ENCODE measurements at regions not wholly inside any gene's neighbourhood (a gene's known extent, or its start where the extent isn't known, plus 50 kb on each side); places are given as distances from the start of the nearest gene placed in this dataset.

- no peak overlapping the region for H3K9ac ChIP-seq (ENCODE audit: low read depth in 1 of 3, low read length in 3 of 3)
- no peaks in the 10 kb centered on the region for H3K4me1 ChIP-seq (ENCODE audit: control insufficient read depth in 3 of 3, insufficient read depth in 3 of 3, low read length in 3 of 3)
- no peaks in the 10 kb centered on the region for H3K9me3 ChIP-seq (ENCODE audit: control insufficient read depth in 3 of 3, low read length in 3 of 3)
- H3K27ac ChIP-seq (ENCODE audit: low read depth, low read length), result no peak overlapping the region
- peaks cover 0 to 4% (median 3%) of the 10 kb centered on the region in 3 donors for H3K27me3 ChIP-seq (ENCODE audit: control insufficient read depth in 3 of 3, insufficient read depth in 3 of 3, low read length in 3 of 3)
- H3K36me3 ChIP-seq (ENCODE audit: control insufficient read depth in 3 of 3, insufficient read depth in 3 of 3, low read length in 3 of 3), result no peaks in the 10 kb centered on the region
- no peak overlapping the region for H3K4me3 ChIP-seq (ENCODE audit: low read length in 3 of 3)
Measured at GRCh38 chr4:10203851-10204250, 87.3 kb upstream of the WDR1 start.

DNA sequence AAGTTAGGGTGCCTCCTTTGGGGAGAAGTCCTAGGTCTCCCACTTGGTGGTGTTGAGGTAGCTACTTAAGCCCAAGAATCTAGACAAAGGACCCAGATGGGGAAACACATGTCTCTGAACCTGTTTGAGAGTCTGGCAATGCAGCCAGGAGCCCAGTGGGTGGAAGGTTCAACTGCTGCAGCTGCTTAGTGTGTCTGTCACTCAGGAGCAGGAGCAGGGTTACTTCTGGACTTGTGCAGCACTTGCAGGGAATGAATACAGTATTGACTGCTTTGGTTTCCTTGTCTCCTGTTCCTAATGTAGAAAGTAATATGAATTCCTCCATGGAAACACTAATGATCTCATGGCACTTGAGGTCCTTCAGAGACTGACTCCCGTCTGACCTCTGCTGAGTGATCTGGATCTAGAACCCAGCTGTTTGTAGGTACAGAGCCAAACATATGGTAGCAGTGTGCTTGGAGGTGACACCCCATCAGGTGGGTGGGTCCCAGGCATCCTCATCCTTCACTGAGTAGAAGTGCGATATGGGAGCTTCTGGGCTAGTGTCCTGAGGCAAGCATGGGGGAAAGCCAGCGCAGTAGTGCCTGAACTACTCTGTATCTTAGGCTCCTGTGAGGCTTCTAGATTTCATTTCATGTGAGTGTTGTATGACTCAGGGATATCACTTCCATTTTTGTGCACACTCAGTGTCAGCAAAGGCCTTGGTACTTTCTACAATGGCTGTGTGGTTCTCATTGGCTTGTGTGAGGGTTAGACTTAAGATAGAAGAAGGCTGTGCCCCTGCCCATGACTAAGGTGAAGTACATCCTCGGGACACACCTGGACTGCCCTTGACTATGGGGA, 85.0 kb upstream of the WDR1 start:
- H3K9ac ChIP-seq (ENCODE audit: low read depth in 1 of 3, low read length in 3 of 3), result no peak overlapping the region
- H3K36me3 ChIP-seq (ENCODE audit: control insufficient read depth in 3 of 3, insufficient read depth in 3 of 3, low read length in 3 of 3), result no peaks in the 10 kb centered on the region
- H3K4me1 ChIP-seq (ENCODE audit: control insufficient read depth in 3 of 3, insufficient read depth in 3 of 3, low read length in 3 of 3), result no peaks in the 10 kb centered on the region
- H3K27ac ChIP-seq (ENCODE audit: low read depth, low read length), result no peak overlapping the region
- no peak overlapping the region for H3K4me3 ChIP-seq (ENCODE audit: low read length in 3 of 3)
- H3K9me3 ChIP-seq (ENCODE audit: control insufficient read depth in 3 of 3, low read length in 3 of 3), result no peaks in the 10 kb centered on the region
- H3K27me3 ChIP-seq (ENCODE audit: control insufficient read depth in 3 of 3, insufficient read depth in 3 of 3, low read length in 3 of 3), result peaks cover 0 to 3% (median 0%) of the 10 kb centered on the region in 3 donors

DNA sequence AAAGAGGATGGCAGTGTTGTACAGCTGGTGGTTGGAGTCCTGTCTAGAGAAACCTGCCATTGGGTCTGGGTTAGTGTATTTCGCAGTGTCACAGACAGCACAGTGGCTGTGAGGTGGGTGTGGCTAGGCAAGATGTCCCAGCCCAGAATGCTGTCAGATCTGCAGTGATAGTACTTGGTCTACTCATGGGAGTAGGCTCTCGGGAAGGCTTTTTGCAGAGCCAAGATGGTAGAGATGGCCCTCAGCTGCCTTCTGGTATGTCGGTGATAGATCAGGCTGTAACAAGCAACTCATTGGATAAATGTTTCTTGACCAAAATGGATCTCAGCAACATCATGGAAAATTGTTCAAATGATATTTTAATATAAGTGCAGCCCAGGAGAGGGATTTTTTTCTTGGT, 84.3 kb upstream of the WDR1 start:
- Histone ChIP-seq H3K9me3 (ENCODE audit: control insufficient read depth in 3 of 3, low read length in 3 of 3) (no peaks in the 10 kb centered on the region), H3K36me3 (ENCODE audit: control insufficient read depth in 3 of 3, insufficient read depth in 3 of 3, low read length in 3 of 3) (no peaks in the 10 kb centered on the region), H3K4me3 (ENCODE audit: low read length in 3 of 3) (no peak overlapping the region), H3K27me3 (ENCODE audit: control insufficient read depth in 3 of 3, insufficient read depth in 3 of 3, low read length in 3 of 3) (peaks cover 0 to 3% (median 0%) of the 10 kb centered on the region in 3 donors), H3K27ac (ENCODE audit: low read depth, low read length) (no peak overlapping the region), H3K9ac (ENCODE audit: low read depth in 1 of 3, low read length in 3 of 3) (no peak overlapping the region), H3K4me1 (ENCODE audit: control insufficient read depth in 3 of 3, insufficient read depth in 3 of 3, low read length in 3 of 3) (no peaks in the 10 kb centered on the region)

DNA sequence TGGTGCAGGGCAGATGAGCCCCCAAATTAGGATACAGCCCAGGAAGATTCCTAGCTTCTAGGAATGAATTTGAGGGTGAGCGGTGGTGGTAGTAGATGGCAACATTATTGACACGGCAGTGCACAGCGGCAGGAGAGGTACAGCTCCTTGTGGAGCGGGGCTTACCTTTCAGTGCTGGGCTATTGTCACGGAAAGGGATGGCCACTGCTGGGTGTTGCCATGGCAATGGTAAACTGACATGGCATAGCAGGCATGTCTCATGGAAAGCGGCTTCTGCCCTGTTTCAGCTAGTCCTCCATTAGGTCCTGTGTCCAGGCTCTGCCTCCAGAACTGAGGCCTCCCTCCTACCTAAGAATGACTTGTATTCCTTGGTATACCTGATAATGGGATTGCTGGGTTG, 81.8 kb upstream of the WDR1 start:
- no peaks in the 10 kb centered on the region for H3K9me3 ChIP-seq (ENCODE audit: control insufficient read depth in 3 of 3, low read length in 3 of 3)
- no peak overlapping the region for H3K27ac ChIP-seq (ENCODE audit: low read depth, low read length)
- no peak overlapping the region for H3K9ac ChIP-seq (ENCODE audit: low read depth in 1 of 3, low read length in 3 of 3)
- H3K27me3 ChIP-seq (ENCODE audit: control insufficient read depth in 3 of 3, insufficient read depth in 3 of 3, low read length in 3 of 3), result peaks cover 0 to 3% (median 0%) of the 10 kb centered on the region in 3 donors
- H3K4me1 ChIP-seq (ENCODE audit: control insufficient read depth in 3 of 3, insufficient read depth in 3 of 3, low read length in 3 of 3), result no peaks in the 10 kb centered on the region
- H3K36me3 ChIP-seq (ENCODE audit: control insufficient read depth in 3 of 3, insufficient read depth in 3 of 3, low read length in 3 of 3), result no peaks in the 10 kb centered on the region
- no peak overlapping the region for H3K4me3 ChIP-seq (ENCODE audit: low read length in 3 of 3)

GRCh38 chr4:10197952-10198351, 81.4 kb upstream of the WDR1 start:
- no peaks in the 10 kb centered on the region for H3K36me3 ChIP-seq (ENCODE audit: control insufficient read depth in 3 of 3, insufficient read depth in 3 of 3, low read length in 3 of 3)
- H3K4me3 ChIP-seq (ENCODE audit: low read length in 3 of 3), result no peak overlapping the region
- H3K4me1 ChIP-seq (ENCODE audit: control insufficient read depth in 3 of 3, insufficient read depth in 3 of 3, low read length in 3 of 3), result no peaks in the 10 kb centered on the region
- H3K9ac ChIP-seq (ENCODE audit: low read depth in 1 of 3, low read length in 3 of 3), result no peak overlapping the region
- peaks cover 0 to 3% (median 0%) of the 10 kb centered on the region in 3 donors for H3K27me3 ChIP-seq (ENCODE audit: control insufficient read depth in 3 of 3, insufficient read depth in 3 of 3, low read length in 3 of 3)
- H3K9me3 ChIP-seq (ENCODE audit: control insufficient read depth in 3 of 3, low read length in 3 of 3), result no peaks in the 10 kb centered on the region
- H3K27ac ChIP-seq (ENCODE audit: low read depth, low read length), result no peak overlapping the region

GRCh38 chr4:10196191-10196590, 79.6 kb upstream of the WDR1 start:
- peaks cover 0 to 3% (median 0%) of the 10 kb centered on the region in 3 donors for H3K27me3 ChIP-seq (ENCODE audit: control insufficient read depth in 3 of 3, insufficient read depth in 3 of 3, low read length in 3 of 3)
- no peaks in the 10 kb centered on the region for H3K4me1 ChIP-seq (ENCODE audit: control insufficient read depth in 3 of 3, insufficient read depth in 3 of 3, low read length in 3 of 3)
- H3K9ac ChIP-seq (ENCODE audit: low read depth in 1 of 3, low read length in 3 of 3), result no peak overlapping the region
- H3K9me3 ChIP-seq (ENCODE audit: control insufficient read depth in 3 of 3, low read length in 3 of 3), result no peaks in the 10 kb centered on the region
- no peak overlapping the region for H3K4me3 ChIP-seq (ENCODE audit: low read length in 3 of 3)
- no peaks in the 10 kb centered on the region for H3K36me3 ChIP-seq (ENCODE audit: control insufficient read depth in 3 of 3, insufficient read depth in 3 of 3, low read length in 3 of 3)
- no peak overlapping the region for H3K27ac ChIP-seq (ENCODE audit: low read depth, low read length)

- no peak overlapping the region for H3K27ac ChIP-seq (ENCODE audit: low read depth, low read length)
- no peaks in the 10 kb centered on the region for H3K27me3 ChIP-seq (ENCODE audit: control insufficient read depth in 3 of 3, insufficient read depth in 3 of 3, low read length in 3 of 3)
- H3K4me1 ChIP-seq (ENCODE audit: control insufficient read depth in 3 of 3, insufficient read depth in 3 of 3, low read length in 3 of 3), result no peaks in the 10 kb centered on the region
- no peak overlapping the region for H3K9ac ChIP-seq (ENCODE audit: low read depth in 1 of 3, low read length in 3 of 3)
- H3K9me3 ChIP-seq (ENCODE audit: control insufficient read depth in 3 of 3, low read length in 3 of 3), result no peaks in the 10 kb centered on the region
- no peak overlapping the region for H3K4me3 ChIP-seq (ENCODE audit: low read length in 3 of 3)
- no peaks in the 10 kb centered on the region for H3K36me3 ChIP-seq (ENCODE audit: control insufficient read depth in 3 of 3, insufficient read depth in 3 of 3, low read length in 3 of 3)
Measured at GRCh38 chr4:10192331-10192730, 75.7 kb upstream of the WDR1 start.

- Histone ChIP-seq H3K9me3 (ENCODE audit: control insufficient read depth in 3 of 3, low read length in 3 of 3) (no peaks in the 10 kb centered on the region), H3K9ac (ENCODE audit: low read depth in 1 of 3, low read length in 3 of 3) (no peak overlapping the region)
Measured at GRCh38 chr4:10188400-10189004, 71.9 kb upstream of the WDR1 start.

DNA sequence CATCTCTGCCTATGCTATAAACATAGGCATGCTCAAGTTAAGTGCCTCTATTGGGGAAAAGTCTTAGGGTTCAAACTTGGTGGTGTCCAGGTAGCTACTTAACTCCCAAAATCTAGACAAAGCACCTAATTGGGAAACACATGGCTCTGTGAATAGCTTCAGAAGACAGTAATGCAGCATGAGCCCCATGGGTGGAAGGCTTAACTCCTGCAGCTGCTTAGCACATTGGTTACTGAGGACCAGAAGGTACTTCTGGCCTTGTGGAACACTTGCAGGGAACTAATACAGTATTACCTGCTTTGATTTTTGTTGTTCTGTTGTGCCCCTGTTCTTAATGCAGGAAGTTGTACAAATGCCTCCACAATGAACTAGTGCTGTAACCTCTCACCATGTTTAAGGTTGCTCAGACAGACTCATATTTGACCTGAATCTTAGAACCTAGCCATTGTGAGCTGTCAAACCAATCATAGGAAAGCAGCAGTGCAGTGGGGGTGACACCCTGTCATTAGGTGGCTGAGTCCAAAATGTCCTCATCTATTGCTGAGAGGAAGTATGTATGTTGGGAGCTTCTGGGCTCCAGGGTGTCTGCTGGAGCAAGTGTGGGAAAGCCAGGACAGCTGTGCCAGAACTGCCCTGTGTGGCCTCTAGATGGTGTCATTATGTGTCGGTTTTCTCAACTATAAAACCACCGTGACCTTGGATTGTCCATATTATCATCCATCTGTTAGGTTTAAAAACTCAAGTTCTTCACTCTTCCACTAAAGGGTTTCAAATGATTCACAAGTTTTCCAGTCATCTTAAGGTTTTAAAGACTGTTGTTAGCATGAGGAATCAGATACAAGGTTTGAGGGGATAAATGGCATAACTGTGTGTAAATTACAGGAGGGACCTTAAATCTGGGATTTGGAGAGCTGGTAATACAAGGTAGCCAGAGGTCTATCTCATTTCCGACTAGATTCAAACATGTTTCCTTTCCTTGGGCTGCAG, 69.9 kb upstream of the WDR1 start:
- H3K27ac ChIP-seq (ENCODE audit: low read depth, low read length), result no peak overlapping the region
- no peaks in the 10 kb centered on the region for H3K9me3 ChIP-seq (ENCODE audit: control insufficient read depth in 3 of 3, low read length in 3 of 3)
- H3K36me3 ChIP-seq (ENCODE audit: control insufficient read depth in 3 of 3, insufficient read depth in 3 of 3, low read length in 3 of 3), result no peaks in the 10 kb centered on the region
- peaks cover 0 to 3% (median 0%) of the 10 kb centered on the region in 3 donors for H3K4me1 ChIP-seq (ENCODE audit: control insufficient read depth in 3 of 3, insufficient read depth in 3 of 3, low read length in 3 of 3)
- H3K27me3 ChIP-seq (ENCODE audit: control insufficient read depth in 3 of 3, insufficient read depth in 3 of 3, low read length in 3 of 3), result no peaks in the 10 kb centered on the region
- no peak overlapping the region for H3K9ac ChIP-seq (ENCODE audit: low read depth in 1 of 3, low read length in 3 of 3)
- no peak overlapping the region for H3K4me3 ChIP-seq (ENCODE audit: low read length in 3 of 3)

More at GRCh38 chr4:10188400-10189004, 71.9 kb upstream of the WDR1 start:
- peaks cover 0 to 3% (median 0%) of the 10 kb centered on the region in 3 donors for H3K4me1 ChIP-seq (ENCODE audit: control insufficient read depth in 3 of 3, insufficient read depth in 3 of 3, low read length in 3 of 3)
- no peaks in the 10 kb centered on the region for H3K36me3 ChIP-seq (ENCODE audit: control insufficient read depth in 3 of 3, insufficient read depth in 3 of 3, low read length in 3 of 3)
- H3K4me3 ChIP-seq (ENCODE audit: low read length in 3 of 3), result no peak overlapping the region
- H3K27ac ChIP-seq (ENCODE audit: low read depth, low read length), result no peak overlapping the region
- no peaks in the 10 kb centered on the region for H3K27me3 ChIP-seq (ENCODE audit: control insufficient read depth in 3 of 3, insufficient read depth in 3 of 3, low read length in 3 of 3)

Measured in skeletal muscle tissue (tissue), 3 donors.